Right renal cortex interstitium (tissue), 3 donors: ENCODE measurements at regions not wholly inside any gene's neighbourhood (a gene's known extent, or its start where the extent isn't known, plus 50 kb on each side); places are given as distances from the start of the nearest gene placed in this dataset.
"Not testable (repeated sequence)": the region's sequence is repeated elsewhere in the genome, so short reads cannot be mapped to it uniquely, and the experiment has no call there.

Experiments used
- DNase-seq, 3 donors: peaks; one replicate each; pipeline ENCODE4 v3.0.0-alpha.2; 2013; ENCODE audit warnings: low read depth in 3 of 3, low spot score in 2 of 3

DNA sequence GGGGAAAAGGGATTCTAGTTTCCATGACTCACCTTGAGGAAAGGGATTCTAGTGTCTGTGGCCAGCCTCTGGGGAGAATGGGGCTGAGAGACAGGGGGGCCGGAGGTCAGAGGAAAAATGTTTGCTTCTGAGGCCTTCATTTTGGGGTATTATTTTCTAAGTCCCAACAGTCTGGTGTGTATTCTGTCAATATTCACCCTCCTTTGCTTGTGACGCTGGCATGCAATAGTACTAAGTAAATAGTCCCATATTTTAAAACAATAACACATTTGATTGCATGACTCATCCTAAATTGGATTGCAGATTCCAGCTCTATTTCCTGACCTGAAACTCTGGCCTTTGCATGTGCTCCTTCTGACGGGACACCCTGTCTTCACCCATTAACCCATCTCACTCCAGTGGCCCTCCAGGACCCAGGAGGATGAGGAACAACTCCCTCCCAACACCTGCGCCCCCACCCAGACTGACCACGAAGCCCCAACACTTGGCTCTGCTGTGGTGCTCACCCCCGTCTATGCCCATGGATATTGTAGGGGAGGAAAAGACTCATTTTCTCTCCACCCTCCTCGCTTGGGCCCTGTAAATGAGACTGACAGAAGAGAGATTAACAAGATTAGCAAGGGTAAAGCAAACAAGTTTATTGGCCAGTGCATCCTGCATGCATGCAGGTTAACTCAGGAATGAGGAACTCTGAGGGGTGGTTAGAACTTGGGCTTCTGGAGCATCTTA is 495.6 kb upstream of the KLF6 start:
- no peak for DNase-seq

DNA sequence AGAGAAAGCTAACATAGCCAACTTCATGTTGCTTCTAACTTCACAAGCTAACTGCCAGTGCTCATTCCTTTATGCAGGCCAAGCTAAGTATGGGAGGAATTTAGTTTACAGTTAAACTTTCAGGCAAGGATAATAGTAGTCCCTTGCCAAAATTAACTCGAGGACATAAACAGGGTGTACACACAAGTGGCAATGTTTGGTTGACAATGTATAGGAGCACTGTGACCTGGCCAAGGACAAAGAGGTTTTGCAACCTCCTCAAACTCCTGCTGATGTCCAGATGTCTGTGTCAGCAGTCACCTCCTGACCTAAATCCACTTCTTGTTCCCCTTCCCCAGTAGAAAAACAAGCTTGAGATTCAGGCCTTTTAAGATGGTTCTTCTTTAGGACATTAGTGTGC is 494.6 kb upstream of the KLF6 start:
- no peak for DNase-seq

DNA sequence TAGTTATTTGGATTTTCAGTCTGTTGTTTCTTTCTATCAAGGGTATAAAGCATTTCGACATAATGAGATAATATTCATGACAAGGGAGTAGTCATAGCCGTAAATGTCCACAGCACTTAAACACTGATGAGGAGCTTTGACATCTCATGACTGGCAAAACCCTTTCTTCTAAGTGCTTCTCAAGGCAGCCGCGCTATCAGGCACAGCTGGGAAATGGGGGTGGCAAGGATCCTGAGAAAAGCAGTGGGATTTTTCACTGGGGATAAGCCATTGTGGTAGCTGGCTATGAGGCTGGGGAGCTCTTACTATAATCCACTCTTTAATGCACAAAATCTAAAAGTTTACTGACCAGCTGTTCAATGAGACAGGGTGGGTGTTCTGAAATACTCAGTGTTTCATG is 493.2 kb upstream of the KLF6 start:
- DNase-seq, result no peak

DNA sequence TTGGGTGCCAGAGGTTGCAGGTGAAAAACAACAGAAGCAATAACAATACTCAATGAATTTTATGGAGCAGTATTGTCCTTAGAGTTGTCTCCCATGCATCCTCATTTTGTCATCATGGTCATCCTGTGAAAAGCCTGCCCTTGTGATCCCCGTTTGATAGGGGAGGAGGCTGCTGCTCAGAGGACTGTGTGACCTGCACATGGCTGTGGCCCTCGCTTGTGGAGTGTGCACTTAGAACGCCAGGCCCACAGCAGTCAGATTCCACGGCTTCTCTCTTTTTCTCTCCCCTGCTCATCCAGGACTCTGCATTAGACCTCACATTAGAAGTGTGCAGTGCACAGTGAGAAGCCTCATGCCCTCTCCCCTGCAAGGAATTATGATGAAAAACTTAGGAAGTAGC is 491.1 kb upstream of the KLF6 start:
- DNase-seq, result no peak

DNA sequence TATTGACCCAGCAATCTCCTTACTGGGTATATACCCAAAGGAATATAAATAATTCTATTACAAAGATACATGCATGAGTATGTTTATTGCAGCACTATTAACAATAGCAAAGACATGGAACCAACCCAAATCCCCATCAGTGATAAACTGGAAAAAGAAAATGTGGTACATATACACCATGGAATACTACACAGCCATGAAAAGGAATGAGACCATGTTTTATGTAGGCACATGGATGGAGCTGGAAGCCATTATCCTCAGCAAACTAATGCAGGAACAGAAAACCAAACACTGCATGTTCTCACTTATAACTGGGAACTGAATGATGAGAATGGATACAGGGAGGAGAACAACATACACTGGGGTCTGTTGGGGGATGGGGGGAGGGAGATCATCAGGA is 489.7 kb upstream of the KLF6 start:
- not testable (repeated sequence) for DNase-seq

DNA sequence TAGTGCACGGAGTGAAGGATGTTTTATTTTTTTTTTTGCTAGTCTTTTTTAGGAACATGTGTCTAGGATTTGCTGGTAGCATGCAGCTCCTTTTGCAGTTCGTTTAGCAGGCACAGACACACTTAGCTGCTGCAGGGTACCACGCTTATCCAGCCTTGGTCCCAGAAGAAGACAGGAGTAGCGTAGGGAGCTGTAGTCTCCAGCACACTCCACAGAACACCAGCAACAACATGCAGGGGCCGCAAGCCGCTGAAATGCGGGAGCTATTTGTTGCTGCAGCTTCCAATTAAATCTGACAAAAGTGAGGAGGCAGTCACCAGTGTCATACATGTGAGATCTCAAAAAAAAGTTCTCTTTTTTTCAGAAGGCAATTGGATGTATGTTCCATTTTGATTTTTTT is 486.2 kb upstream of the KLF6 start:
- DNase-seq, result no peak

DNA sequence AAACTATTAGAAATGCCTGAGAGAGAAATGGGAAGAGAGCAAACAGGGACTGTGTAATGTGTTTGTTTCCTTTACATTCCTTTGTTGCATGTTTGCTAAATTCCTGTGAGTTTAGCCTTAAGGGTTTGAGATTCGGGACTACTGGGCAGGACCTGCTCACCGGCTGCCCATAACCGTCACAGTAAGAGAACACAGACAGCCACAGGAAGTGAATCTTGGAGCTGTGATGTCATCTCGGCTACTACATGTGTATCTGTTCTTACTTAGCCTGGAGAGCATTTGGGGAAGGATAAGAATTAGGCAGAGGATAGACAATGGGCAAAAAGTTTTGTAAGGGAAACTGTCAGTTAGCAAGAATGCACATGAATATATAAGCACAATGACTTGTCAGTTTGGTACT is 485.1 kb upstream of the KLF6 start:
- DNase-seq, result no peak

DNA sequence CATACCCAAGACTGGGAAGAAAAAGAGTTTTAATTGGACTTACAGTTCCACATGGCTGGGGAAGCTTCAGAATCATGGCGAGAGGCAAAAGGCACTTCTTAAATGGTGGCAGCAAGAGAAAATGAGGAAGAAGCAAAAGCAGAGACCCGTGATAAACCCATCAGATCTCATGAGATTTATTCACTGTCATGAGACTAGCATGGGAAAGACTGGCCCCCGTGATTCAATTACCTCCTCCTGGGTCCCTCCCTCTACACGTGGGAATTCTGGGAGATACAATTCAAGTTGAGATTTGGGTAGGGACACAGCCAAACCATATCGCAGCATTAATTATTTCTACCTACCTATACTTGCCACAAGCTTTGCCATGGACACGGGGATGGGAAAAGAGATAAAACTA is 483.5 kb upstream of the KLF6 start:
- DNase-seq, result not testable (repeated sequence)

DNA sequence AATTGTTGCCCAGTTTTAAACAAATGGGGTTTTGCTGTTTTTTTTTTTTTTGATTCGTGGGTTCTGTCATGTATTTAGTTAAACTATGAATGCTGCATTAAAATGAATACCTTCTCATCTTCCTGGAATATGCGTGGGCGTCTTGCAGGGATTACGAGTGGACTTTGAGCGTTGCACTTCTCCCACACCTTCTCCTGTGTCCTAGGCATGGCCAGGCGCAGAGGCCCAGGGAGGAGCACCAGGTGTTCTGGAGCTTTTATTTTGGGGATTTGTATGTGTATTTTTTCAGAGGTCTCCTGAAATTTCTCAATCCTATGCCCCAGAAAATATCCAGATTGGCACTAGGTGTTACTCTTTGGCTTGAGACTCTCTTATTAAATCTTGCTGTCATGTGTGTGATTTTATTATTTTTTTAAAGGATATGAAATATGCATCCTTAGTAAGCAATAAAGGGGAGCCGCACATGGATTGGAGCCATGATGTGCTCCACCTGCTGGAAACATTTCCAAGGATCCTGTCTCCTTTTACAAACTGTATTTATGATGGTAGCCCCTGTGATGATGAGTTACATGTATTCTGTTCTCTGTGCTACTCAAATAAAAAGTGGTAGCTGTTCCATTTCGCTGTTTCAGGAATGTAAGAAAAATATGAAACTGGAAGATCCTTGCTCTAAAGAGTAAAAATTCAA is 482.2 kb upstream of the KLF6 start:
- no peak for DNase-seq

DNA sequence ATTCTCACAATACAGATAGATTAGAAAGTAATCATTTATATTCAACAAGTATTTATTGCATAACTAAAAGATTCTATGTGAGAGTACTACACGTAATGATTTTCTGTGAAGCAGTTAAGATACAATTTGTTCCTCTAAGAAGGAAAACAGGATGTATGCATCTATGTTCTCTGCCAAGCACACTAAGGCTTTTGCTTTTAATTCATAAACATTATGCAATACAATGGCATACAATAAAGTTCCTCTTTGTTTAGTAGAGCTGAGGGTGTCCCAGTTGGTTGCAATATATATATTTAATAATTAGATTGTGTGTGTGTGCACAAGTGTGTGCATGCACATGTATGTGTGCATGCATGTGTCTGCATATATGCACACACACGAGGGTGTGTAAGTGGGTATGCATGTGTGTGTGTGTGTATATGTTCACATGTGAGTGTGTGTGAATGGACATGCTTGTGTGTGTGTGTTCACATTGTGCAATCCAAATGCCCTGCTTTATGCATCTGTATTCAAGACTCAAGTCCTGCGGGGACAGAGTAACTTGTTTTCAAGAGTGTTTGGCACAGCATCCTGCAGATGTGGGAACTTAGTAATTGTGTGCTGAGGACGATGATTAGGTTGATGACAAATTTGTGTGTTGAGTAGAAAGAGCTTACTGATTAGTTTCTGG is 481.5 kb upstream of the KLF6 start:
- DNase-seq, result no peak

DNA sequence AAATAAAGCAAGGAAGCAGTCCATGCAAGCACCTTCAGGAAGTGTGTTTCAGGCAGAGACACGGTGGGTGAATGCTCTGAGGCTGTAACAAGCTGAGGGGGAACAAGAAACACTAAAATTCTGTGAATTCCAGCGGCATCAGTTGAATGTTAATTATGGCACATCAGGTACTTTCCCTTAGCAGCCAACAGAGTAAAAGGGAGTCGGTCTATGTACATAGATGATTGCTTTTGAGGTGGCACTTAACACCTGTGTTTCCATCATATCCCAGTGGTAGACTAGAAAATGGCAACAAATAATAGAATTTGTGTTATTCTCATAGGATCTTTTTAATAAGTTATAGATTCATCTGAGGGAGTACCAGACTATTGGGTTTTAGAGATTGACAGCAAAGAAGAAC is 481.0 kb upstream of the KLF6 start:
- no peak for DNase-seq

DNA sequence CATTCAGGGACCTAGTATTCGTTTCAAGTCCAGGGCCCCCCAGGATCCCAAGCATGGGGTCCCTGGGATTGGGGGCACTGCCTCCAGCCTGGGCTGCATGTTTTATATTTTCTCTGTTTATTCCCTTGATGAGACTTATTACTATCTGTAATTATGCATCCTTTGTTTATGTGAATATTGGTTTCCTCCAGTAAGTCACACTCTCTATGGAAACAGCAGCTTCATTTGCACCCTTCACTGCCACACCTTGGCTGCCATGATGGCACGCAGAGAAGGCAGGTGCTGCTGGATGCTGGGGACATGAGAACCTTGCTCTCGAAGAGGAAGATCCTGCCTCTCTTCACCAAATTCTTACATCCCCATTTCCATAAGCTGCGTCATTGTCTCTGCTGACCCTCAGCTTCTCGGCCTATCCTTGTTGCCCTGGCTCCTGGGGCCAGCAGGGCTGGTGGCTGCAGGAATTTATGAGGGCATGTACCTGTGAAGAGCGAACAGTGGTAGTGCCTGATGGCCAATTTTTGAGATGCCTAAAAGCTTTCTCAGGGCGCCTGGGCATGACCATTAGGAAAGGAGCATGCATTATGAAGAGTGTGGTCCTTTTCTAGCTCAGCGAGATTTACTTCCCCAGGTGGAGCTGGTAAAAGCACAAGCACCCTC is 479.3 kb upstream of the KLF6 start:
- no peak for DNase-seq

DNA sequence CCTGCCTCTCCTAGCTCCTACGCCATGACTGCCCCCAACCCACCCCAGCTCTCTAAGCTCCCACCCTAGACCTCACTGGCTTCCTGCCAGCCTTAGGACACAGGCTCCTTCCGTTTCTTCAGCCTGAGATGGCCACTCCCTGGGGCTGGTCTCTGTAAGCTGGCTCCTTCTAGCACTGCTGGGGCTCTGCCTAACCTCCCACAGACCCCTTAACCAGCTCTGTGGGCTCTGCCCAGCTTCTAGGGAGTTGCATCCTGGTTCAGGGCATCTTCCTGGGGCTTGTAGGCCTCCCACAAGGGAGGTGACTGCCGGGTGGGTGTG is 478.6 kb upstream of the KLF6 start:
- DNase-seq, result no peak

DNA sequence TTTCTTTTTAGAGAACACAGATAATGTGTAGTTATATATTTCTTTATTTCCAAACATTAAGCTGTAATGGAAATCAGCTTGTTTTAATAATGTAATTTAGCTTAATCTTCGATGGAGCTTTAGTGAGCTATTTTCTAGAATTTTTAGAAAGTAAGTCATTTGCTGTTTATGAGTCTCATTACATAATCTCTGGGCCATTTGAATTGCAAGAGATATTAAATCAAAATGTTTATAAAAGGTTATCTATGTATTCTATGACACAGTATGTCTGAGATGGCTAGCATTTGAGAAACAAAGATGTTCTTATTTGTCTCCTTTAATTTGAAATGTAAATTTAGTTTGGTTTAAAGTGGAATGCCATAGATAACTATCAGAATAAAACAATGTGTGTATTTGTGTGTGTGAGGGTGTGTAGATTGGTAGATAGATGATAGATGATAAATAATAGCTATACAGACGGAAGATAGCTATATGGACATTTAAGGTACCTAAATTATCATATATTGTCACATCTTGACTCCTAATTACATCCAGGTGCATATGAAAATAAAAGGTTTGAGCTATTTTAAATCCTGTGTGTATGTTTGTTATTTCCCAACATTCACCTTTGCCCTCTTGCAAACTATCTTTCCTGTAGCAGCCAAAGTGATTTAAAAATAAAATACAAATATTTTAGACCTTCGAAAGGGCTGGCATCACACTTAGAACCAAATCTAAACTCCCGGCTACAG is 478.0 kb upstream of the KLF6 start:
- no peak for DNase-seq

DNA sequence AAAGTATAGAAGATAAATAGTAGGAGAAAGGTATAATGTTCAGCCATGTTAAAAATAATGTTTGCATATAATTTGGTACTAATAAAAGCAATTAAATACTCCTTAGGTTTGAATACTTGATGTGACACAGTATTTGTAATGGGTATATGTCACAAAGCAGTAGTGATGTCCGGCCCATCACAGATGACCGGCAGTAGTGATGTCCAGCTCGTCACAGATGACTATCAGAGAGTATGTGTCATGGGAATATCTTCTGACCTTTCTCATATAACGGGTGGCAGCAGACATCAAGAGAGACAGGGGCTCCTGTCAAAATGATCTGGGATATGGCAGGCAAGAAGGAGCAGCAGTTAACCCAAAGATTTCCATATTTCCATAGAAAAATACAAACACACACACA is 477.4 kb upstream of the KLF6 start:
- DNase-seq, result no peak

DNA sequence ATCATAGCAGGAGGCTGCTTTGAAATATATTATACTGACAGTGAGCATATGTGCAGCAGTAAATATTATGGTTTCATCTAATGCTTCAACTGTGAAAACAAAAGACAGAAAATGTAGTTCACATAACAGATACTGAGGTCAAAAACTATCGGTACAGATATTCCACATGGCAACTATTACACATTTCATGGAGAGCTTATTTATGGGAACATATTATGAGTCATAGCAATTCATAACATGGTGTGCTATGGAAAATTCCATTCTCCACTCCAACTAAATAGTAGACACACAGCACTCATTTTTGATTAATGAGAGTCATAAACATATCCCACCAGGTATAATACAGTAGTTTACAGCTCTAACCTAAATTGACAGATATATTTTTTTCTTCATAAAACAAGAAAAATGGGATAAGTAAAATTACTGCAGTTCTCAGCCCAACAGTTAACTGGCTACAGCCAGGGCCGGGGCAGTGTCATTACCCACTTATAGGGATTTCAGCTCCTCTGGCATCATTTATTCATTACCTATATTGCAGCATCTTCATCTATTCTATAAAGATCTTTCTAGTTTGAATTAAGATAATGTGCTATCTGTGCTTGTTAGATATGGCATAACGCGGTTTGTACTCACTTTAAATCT is 475.6 kb upstream of the KLF6 start:
- DNase-seq, result no peak

DNA sequence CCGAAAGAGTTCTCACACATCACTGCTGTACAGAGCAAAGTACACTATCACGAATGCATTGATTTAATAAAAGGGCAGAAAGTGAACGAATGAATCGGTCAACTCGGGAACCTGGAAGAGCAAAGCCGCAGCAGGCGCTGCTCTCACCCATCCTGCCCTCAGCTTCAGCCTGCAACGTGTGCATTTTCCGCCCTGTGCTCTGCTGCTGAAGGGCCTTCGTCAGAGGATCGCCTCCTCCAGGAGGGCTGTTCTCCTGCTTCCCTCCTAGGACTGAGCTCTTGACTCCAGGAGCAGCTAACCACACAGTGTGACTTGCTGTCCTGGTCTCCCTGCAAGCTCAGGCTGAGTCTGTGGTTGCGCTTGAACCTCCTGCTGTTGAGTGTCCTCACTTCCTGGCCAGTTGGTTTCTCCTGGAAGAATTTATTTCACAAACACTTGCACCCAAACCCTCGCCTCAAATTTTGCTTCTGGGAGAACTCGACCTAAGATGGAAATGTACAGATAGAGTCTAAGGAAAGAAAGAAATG is 473.0 kb upstream of the KLF6 start:
- DNase-seq, result no peak

DNA sequence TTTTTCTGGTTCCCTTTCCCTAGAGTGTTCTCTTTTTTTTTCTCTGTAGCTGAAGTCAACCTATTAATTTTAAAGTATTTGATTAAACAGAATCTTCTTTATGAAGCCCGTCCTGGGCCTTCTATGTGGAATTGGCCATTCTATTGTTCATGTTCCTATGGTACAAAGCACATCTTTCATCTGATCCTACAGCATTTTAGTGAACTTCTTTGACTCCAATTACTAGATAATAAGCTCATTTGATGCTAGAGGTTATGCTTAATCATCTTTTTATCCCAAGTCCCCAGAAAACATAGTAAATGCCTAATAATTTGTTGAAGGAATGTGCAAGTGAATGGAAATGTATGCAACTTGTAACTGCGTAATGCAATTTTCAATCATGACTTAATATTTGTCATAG is 472.0 kb upstream of the KLF6 start:
- DNase-seq, result no peak

DNA sequence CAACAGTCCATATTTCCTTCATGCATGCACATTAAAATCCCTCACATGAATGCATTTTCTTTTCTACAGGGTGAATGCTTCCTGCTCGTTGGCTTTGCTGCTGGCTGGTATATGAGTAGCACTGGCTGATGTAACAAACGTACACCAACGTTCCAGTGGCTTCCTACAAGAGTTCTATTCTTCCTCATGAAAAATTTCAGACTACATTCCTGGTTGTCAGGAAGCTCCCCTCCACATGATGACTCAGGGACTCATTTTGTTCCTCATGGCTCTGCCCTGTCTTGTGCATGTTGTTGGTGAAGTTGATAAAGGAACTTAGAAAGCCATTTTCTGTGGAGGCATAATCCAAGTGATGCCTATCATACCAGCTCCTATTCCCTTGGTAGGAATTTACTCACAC is 470.7 kb upstream of the KLF6 start:
- no peak for DNase-seq
